ENCODE measurements at regions not wholly inside any gene's neighbourhood (a gene's known extent, or its start where the extent isn't known, plus 50 kb on each side); places are given as distances from the start of the nearest gene placed in this dataset.
"Not testable (repeated sequence)": the region's sequence is repeated elsewhere in the genome, so short reads cannot be mapped to it uniquely, and the experiment has no call there.

- DNase-seq (no peak), ATAC-seq (peak; percentile 4)
- Histone ChIP-seq H3K27me3 (no peaks in the 10 kb centered on the region), H3K4me3 (peak overlapping the region; percentile 21), H3K27ac (peak overlapping the region; percentile 87), H3K36me3 (no peaks in the 10 kb centered on the region), H3K4me1 (peaks cover 45% of the 10 kb centered on the region), H3K9me3 (no peaks in the 10 kb centered on the region)
- intact Hi-C loops (cut with DNase I), result no loop called here
- TF ChIP-seq, protein P1, sequence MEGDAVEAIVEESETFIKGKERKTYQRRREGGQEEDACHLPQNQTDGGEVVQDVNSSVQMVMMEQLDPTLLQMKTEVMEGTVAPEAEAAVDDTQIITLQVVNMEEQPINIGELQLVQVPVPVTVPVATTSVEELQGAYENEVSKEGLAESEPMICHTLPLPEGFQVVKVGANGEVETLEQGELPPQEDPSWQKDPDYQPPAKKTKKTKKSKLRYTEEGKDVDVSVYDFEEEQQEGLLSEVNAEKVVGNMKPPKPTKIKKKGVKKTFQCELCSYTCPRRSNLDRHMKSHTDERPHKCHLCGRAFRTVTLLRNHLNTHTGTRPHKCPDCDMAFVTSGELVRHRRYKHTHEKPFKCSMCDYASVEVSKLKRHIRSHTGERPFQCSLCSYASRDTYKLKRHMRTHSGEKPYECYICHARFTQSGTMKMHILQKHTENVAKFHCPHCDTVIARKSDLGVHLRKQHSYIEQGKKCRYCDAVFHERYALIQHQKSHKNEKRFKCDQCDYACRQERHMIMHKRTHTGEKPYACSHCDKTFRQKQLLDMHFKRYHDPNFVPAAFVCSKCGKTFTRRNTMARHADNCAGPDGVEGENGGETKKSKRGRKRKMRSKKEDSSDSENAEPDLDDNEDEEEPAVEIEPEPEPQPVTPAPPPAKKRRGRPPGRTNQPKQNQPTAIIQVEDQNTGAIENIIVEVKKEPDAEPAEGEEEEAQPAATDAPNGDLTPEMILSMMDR (IDR thresholded peaks at IDR 0.05), result no peak
These were observed 109.4 kb downstream of the KLF13 start for GRCh38 chr15:31435912-31436628.

GRCh38 chr15:31437686-31438085 is 111.1 kb downstream of the KLF13 start:
- no peak for ATAC-seq
- H3K4me3 ChIP-seq, result no peak overlapping the region
- TF ChIP-seq, protein P1 (IDR thresholded peaks at IDR 0.05), result no peak
- no peaks in the 10 kb centered on the region for H3K9me3 ChIP-seq
- H3K36me3 ChIP-seq, result no peaks in the 10 kb centered on the region
- intact Hi-C loops (cut with DNase I), result no loop called here
- H3K4me1 ChIP-seq, result peaks cover 57% of the 10 kb centered on the region
- no peak for DNase-seq
- H3K27ac ChIP-seq, result peak overlapping the region; percentile 87
- no peaks in the 10 kb centered on the region for H3K27me3 ChIP-seq

DNA sequence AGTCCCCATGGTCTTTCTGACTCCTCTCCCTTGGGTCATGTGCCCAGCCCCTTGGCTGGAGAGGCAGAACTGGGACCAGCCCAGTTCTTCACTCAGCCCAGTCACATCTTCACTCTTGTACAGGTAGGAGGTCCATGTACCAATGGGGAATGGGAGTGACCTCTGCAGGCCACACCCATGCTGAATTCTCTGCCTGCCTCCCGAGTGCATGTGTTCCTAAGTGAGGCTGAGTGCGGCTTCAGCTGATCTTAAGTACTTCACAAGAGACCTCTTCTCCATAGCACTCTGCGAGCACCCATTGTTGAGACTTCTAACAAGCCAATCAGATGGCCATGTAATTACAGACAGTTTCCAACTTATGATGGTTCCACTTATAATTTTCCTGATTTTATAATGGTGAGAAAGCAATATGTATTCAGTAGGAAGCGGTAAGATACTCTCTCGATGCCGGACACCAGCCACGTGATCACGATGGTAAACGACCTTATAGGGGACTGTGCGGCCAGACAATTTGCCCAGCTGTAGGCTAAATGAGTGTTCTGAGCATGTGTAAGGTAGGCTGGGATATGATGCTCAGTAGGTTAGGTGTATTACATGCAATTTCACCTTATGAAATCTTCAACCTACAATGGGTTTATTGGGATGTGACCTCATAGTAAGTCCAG is 112.1 kb downstream of the KLF13 start:
- intact Hi-C loops (cut with DNase I), result no loop called here
- TF ChIP-seq, protein P1 (IDR thresholded peaks at IDR 0.05), result no peak

GRCh38 chr15:31439328-31439727 is 112.7 kb downstream of the KLF13 start:
- intact Hi-C loops (cut with DNase I), result no loop called here
- ATAC-seq (peak; percentile 52), DNase-seq (no peak)
- H3K4me3 ChIP-seq, result no peak overlapping the region
- TF ChIP-seq, protein P1 (IDR thresholded peaks at IDR 0.05), result peak; percentile 37
- no peaks in the 10 kb centered on the region for H3K9me3 ChIP-seq
- H3K4me1 ChIP-seq, result peaks cover 57% of the 10 kb centered on the region
- H3K36me3 ChIP-seq, result no peaks in the 10 kb centered on the region
- no peak overlapping the region for H3K27ac ChIP-seq
- no peaks in the 10 kb centered on the region for H3K27me3 ChIP-seq

More for the DNA sequence above, 112.1 kb downstream of the KLF13 start:
- H3K27me3 ChIP-seq, result no peaks in the 10 kb centered on the region
- peak; percentile 83 for DNase-seq
- no peaks in the 10 kb centered on the region for H3K36me3 ChIP-seq
- H3K9me3 ChIP-seq, result no peaks in the 10 kb centered on the region
- peak; percentile 76 for ATAC-seq
- no peak overlapping the region for H3K4me3 ChIP-seq
- H3K4me1 ChIP-seq, result peaks cover 63% of the 10 kb centered on the region
- no peak overlapping the region for H3K27ac ChIP-seq

DNA sequence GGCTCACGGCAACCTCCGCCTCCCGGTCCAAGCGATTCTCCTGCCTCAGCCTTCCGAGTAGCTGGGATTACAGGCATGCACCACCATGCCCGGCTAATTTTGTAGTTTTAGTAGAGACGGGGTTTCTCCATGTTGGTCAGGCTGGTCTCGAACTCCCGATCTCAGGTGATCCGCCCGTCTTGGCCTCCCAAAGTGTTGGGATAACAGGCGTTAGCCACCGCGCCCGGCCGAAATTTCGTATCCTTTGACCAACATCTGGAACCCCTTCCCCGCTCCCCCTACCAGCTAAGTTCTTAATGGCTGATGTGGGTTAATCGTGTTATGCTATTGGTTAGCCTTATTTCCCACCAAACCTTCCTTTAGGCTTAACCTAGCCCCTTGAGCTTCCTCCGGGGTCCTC is 113.6 kb downstream of the KLF13 start:
- H3K36me3 ChIP-seq; intact Hi-C loops (cut with DNase I); H3K27me3 ChIP-seq; H3K9me3 ChIP-seq; DNase-seq; ATAC-seq: not testable (repeated sequence)
- Histone ChIP-seq H3K27ac (peak overlapping the region; percentile 80), H3K4me1 (peaks cover 48% of the 10 kb centered on the region), H3K4me3 (peak overlapping the region; percentile 69)

GRCh38 chr15:31440754-31441311 is 114.2 kb downstream of the KLF13 start:
- intact Hi-C loops (cut with DNase I), result no loop called here
- Histone ChIP-seq H3K36me3 (no peaks in the 10 kb centered on the region), H3K4me3 (peak overlapping the region; percentile 69), H3K27ac (peak overlapping the region; percentile 80), H3K4me1 (peaks cover 42% of the 10 kb centered on the region), H3K9me3 (no peaks in the 10 kb centered on the region), H3K27me3 (no peaks in the 10 kb centered on the region)
- TF ChIP-seq, protein P1 (IDR thresholded peaks at IDR 0.05), result no peak
- peak; percentile 83 for DNase-seq
- ATAC-seq, result peak; percentile 55
